ENCODE measurements at regions not wholly inside any gene's neighbourhood (a gene's known extent, or its start where the extent isn't known, plus 50 kb on each side); places are given as distances from the start of the nearest gene placed in this dataset.
"Not testable (repeated sequence)": the region's sequence is repeated elsewhere in the genome, so short reads cannot be mapped to it uniquely, and the experiment has no call there.

DNA sequence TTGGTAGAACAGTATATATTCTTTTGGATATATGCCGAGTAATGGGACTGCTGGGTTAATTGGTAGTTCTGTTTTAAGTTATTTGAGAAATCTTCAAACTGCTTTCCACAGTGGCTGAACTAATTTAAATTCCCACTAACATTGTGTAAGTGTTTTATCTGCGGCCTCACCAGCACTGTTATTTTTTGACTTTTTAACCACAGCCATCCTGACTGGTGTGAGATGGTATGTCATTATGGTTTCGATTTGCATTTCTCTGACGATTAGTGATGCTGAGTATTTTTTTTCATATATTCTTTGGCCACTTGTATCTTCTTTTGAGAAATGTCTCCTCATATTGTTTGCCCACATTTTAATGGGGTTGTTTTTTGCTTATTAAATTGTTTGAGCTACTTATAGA lies 357.4 kb downstream of the C12orf50 start:
- no peak for DNase-seq

DNA sequence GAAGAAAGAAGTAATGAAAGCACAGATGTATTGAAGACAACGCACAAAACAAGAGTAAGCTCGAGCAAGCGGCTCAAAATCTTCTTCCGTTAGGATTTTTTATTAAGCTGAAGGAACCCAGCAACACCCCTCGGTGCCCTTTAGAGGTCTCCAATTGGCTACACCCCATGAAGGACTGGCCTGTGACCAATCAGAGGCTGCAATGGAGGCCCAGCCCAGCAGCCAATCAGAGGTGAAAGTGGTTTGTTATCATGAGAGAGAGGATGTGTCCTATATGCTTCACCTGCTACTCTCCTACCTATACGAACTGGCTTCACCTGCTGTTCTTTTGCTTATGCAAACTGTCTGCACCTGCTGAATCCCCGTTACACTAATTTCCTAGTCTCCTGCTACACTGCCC lies 358.8 kb downstream of the C12orf50 start:
- no peak for DNase-seq

DNA sequence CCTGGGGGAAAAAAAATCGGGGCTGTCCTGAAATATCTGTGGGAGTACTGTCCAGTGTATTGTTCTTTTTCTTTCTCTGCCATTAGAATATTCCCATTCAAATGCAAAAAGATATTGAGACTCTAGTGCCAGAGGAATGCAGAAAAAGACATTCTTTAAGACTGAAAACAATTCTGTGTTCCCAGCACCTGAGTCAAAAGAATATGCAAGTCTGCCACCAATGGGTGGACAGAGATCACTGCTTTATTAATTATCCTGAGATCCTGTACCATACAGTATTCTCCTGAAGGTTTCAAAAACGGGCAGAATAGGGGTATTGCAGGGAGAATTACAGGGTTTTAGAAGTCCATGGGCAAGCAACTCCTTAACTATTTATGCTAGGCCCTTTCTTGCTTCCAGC lies 361.8 kb downstream of the C12orf50 start:
- DNase-seq, result peak; percentile 35

DNA sequence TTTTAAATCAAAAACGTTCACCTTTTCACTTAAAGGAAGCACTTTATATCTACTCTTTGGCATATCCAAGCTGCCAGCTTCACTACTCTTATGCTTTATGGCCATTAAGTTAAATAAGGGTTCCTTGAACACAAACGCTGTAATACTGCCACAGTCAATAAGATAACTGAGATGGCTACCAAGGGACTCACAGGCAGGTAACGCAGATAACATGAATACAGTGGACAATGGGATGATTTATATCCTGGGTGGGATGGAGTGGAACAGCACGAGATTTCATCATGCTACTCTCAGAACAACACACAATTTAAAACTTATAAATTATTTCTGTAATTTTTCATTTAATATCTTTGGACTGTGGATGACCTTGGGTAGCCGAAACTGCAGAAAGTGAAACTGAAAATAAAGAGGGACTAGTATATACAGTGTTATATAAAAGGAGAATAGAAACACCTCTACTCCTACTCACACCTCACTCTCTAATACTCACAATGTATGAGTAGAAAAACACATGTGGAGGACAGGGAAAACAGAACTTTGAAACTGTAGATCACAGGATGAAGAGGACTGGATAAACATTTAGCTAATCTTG lies 367.3 kb downstream of the C12orf50 start:
- DNase-seq, result no peak

DNA sequence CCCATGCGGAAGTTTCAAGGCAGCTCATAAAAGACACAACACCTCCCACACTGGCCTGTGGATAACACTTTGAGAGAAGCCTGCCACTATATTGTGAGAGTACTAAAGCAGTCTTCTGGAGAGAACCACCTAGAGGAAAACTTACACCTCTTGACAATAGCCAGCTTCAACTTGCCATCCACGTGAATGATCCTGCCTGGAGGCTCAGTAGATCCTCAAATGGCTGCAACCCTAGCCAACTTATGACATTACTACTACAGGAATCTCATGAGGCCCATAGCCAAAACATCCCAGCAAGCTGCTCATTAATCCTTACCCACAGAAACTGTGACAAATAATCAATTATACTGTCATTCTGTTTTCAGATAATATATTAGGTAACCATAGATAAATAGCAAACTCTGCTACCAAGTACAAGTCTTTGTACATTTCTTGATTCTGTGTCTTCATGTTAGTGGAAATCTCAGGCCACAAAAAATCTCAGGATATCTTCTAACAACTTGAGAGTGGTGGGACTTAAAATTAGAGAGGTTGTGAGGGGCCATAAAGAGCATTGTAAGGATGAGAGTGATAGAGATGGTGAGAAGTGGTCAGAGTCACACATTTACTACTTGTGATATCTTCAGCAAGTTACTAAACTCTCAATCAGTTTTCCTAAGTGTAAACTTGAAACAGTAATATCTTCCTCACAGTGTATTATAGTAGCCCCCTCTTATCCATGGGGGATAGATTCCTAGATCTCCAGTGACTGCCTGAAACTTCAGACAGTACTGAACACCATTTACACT lies 368.0 kb downstream of the C12orf50 start:
- DNase-seq, result no peak

DNA sequence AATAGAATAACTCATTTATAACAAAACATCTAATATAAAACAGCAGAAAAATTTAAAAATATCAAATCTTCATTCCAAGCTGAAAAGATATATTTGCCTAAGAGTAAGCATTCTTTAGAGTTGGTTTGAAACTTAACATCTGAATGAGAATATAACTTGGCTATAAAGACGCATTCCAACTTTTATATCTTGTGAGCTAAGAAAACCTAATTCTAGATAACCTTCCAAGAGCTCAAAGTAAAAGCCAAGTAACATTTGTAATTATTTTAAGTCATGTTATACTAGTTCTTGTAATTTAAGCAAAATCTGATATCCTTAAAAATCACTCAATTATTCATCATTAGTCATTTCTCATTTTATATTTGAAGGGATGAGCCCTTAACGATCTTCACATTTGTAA lies 368.9 kb downstream of the C12orf50 start:
- DNase-seq, result no peak

DNA sequence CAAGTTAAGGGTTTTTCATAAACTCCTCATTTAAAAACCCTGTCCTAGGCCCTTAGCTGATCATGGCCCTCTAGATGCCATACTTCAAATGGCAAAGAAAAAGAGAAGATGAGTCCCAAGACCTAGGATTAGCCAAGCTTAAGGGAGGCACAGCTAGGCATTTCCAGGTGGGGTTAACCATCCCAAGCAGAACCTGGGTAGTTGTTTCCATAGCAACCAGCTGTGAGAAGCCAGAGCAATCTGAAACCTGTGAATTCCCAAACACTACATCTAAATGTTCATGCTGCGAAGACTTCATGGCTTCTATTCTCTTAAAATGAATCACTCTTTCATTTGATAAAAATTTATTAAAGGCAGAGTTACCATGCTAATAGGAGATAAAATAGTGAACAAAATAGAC lies 372.9 kb downstream of the C12orf50 start:
- no peak for DNase-seq

DNA sequence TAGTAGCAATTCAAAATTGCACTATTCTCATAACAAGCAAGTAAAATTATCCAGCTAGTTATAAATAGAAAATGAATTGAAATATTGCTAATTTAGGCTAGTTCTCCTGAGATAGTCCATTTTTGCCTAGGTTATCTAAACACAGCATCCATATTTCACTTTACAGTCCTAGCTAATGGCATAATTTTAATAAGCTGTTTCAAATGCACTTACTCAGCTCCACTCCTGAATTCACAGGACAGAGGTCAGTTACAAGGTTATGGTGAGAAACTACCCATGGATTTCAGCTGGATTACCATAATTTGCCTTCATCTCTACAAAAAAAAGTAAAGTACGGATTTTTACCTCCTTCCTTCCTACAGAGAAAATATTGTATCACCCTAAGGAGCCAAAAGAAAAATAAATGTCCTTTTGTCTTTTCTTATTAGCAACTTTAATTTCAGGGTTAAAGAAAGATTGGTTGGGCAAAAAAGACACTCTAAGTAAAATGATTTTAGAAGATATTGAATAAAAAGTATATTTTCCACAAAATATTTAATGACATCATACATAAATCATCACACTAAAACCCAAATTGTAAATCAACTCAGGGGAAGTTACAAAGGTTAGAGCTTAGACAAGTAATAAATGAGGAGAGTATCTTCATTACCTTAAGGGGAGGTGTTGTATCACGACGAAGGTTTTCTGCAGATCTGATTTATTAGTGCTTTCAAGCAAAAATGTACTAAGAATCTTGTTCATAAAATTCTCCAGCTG lies 377.4 kb downstream of the C12orf50 start:
- DNase-seq, result no peak

DNA sequence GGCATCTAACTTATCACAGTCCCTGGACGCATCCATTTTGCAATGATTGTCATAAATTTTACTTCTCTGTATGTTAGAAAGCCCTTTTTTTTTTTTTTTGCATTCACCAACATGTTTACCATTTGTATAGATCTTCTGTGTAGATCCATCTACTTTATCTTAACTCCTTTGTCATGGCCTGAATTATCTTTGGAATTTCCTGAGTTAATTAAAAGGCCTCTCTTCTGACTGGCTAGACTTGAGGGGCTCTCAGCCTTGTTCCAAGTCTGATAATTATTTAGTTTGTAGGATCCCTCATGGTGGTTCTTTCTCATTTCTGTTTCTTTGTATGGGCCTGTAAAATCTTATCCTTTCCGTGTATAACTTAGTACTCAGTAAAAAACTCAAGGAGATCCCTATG lies 387.0 kb downstream of the C12orf50 start:
- DNase-seq, result no peak

DNA sequence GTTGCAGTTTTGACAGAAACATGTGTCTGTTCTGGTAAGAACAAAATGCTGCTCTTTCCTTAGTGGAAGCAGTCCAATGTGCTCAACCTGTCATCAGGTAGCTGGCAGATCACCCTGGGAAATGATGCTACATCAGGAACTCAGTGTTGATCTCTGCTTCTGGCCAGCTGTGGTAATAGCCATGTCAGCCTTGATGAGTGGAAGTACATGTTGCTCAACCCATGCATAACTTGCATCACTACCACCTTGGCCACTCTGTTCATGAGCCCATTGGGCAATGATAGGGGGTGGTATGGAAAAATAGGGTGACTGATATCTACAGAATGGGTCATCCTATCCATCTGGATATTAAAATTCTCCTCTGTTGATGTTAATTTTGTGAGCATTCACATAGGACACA lies 411.0 kb downstream of the C12orf50 start:
- no peak for DNase-seq

DNA sequence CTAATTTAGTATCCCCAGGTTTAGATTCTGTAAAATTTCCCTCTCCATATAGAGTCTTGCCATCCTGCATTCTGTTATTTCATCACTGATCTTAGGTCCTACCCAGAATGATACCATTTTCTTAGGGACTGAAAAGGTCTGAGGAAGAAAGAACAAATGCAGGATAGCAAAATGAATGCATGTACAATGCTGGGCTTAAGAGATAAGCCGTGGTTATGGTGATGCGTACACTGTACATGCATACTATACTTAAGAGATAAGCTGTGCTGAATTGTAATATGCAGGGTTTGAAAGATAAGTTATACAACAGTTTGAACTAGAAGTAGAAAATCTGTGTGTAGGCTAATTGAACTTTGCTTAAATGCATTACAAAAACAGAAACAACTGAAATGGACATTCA lies 416.2 kb downstream of the C12orf50 start:
- no peak for DNase-seq

DNA sequence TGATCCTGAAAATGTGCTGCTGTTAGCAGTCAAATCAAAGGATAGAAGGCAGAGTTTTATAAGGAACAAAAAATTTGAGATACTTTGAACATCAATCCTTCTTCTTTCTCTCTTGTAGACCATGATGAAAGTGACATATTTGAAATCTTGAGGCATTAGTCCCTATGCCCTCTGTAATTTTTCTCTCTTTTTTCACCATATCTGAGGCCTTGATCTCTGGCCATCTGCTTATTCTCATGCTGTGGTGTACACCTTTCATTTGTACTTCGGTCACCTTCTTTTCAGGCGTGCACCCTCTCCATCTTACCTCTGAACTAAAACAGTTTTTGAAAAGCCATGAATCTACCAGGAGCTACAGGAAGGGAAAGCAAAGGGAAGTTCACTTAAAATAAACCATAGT lies 420.9 kb downstream of the C12orf50 start:
- DNase-seq, result no peak

DNA sequence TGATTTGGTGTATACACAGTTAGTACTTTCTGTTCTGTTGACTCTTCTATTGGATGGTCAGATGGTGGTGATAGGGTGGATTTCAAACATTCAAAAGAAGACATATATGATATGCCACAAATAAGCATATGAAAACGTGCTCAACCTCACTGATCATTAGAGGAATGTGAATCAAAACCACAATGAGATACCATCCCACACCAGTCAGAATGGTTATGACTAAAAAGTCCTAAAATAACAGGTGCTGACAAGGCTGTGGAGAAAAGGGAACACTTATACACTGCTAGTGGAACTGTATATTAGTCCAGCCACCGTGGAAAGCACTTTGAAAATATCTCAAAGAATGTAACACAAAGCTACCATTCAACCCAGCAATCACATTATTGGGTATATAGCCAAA lies 425.5 kb downstream of the C12orf50 start:
- DNase-seq, result no peak

DNA sequence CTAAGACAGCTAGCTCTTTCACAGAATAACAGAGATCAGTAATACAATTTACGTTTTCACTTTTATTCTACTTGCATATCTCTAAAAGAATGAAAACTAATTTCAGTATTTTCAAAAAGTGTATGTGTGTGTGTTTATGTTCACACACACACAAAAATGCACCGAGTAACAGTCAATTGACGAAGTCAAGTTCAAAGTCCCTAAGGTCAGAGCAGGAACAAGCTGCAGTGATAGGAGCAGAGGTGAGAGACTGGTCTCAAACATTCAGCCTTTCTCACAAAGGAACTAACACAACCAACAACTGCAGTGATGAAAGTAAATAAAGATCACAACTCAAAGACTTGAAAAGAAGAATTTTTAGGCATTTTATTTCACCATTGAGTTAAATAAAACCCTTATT lies 429.7 kb downstream of the C12orf50 start:
- no peak for DNase-seq

DNA sequence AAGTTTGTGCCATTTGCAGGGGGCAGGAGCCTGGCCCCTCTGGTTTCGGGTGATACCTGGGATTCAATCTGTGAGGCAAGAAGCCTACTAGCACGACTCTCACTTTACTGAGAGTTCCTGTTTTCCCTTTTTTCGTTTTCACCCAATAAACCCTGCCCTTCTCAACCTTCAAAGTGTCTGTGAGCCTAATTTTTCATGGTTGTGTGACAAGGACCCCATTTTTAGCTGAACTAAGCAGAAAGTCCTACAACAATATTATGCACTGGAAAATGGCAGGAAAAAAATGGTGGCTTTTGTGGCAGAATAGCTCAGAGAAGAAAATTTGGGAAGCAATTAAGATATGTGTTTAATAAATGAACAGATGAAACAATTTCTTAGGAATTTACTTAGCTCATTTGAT lies 432.1 kb downstream of the C12orf50 start:
- no peak for DNase-seq

DNA sequence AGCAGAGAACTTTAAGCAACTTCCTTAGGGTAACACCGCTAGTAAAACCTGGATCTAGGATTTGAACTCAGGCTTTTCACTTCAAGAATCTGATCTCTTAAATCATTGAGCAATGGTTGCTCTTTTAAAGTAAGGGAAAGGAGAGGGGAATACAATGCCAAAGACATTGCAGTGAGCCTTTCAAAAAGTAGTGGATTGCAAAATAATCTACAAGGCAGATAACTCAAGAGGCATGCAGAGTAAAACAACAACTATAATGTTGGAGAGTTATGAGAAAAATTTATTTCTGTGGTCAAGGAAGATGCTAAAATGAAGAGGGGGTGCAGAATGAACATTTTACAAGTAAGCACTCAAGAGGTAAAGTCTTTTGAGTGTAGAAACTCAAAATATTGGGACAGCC lies 432.6 kb downstream of the C12orf50 start:
- DNase-seq, result no peak

DNA sequence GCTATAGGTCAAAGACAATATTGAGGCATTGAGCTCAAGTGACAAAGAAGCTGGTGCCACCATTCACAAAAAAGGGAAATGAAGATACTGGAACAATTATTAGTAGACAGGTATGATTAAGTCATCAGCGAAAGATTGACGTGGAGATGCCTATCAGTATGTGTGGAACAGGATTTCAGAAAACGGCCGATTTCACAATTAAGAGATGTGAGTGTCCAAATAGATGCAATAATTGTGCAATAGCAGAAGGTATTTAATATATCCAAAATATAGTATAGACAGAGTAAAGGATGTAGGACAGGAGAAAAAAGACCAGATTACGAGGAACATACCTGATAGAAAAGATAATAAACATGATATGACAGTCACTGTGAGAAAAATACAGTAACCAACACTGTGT lies 433.1 kb downstream of the C12orf50 start:
- DNase-seq, result no peak

DNA sequence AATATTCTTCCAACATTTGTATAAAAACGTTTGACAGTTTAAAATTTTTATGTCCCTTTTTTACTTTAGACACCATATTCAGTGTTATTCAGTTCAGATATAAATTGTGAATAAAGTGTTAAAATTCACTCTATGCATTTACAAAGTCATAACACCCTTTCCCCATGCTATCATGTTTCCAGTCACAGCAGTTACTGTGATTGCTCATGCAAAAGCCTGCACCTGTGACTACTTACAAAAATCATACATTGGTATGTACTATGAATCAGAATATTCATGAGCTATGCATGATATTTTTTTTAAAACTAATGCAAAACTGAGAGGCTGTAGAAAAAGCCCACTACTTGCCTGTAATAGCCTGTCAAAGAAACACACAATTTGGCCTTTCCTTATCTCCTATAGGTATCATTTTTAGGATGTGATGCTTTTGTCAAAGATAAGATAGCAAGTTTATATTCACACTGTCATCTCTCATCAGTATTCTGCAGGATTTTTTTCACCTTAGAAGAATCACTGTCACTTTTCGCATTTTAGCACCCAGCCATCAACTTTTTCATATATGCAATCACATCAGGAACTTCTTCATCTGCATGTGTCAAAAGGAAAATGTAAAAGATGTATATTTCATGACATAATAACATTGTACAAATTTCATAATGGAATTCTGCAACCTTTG lies 443.2 kb downstream of the C12orf50 start:
- DNase-seq, result no peak

DNA sequence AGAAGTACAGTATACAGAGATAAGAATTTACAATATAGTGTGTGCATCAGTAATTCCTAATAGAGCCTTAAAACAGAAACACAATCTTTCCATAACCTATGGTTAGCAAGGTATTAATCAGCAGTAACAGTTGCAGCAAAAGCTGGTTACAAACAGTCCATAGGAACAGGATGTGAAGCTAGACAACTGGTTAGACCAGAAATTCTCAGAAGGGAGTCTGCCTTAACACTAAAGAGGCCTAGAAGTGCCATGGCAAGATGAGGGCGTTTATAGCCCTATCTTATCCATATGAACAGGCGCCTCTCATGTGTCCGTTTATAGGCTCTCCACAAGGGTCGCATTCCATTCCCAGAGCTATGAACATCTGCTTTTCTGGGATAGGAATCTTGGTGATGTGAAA lies 450.1 kb downstream of the C12orf50 start:
- not testable (repeated sequence) for DNase-seq

DNA sequence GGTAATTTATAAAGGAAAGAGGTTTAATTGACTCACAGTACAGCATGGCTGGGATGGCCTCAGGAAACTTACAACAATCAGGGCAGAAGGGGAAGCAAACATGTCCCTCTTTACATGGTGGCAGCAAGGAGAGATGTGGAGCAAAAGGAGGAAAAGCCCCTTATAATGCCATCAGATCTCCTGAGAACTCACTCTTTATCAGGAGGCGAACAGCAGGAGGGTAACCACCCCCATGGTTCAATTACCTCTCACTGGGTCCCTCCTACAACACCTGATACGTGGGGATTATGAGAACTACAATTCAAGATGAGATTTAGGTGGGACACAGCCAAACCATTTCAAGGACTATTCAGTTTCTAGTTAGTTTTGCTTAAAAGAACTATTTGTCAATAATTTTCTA lies 453.3 kb downstream of the C12orf50 start:
- no peak for DNase-seq

DNA sequence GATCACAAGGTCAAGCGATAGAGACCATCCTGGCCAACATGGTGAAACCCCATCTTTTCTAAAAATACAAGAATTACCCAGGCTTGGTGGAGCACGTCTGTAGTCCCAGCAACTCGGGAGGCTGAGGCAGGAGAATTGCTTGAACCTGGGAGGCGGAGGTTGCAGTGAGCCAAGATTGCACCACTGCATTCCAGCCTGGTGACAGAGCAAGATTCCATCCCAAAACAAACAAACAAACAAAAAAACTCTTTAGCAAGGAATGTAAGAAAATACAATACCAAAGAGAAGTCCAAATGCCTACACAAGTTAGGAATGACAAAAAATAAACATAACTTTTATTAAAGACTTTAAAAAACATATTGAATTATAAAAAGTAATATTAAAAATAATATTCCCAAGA lies 462.3 kb downstream of the C12orf50 start:
- not testable (repeated sequence) for DNase-seq

DNA sequence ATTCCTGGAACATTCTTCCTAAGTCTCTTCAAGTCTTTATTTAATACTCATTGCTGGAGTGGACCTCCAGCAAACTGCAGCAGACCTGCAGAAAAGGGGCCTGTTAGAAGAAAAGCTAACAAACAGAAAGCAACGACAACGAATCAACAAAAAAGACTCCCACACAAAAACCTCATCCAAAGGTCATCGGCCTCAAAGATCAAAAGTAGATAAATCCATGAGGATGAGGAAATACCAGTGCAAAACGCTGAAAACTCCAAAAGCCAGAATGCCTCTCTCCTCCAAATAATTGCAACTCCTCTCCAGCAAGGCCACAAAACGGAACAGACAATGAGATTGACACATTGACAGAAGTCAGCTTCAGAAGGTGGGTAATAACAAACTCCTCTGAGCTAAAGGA lies 472.2 kb downstream of the C12orf50 start:
- no peak for DNase-seq

DNA sequence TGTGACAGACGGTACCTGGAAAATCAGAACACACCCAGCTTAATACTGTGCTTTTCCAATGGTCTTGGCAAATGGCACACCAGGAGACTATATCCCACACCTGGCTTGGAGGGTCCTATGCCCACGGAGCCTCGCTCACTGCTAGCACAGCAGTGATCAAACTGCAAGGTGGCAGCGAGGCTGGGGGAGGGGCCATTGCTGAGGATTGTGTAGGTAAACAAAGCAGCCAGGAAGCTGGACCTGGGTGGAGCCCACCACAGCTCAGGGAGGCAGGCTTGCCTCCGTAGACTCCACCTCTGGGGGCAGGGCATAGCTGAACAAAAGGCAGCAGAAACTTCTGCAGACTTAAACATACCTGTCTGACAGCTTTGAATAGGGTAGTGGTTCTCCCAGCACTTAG lies 498.0 kb downstream of the C12orf50 start:
- DNase-seq, result not testable (repeated sequence)

DNA sequence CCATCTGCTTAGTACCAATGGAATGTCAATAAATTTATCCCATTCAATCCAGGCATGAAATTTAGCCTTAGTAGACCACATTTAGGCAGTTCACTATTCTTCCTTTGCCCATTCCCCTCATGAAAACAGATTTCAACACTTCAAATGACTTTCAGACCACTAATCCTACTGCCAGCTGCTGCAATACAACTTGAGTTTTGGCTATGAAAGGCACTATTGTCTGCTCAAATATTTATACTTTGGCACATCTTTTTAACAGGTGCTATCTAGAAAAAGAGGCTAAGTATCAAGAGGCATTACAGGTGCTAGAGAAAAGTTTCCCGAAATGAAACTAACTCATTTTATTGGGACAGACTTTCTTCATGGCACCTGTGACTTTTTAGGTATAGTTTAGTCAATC lies 499.8 kb downstream of the C12orf50 start:
- DNase-seq, result no peak

Measured in fibroblast of skin of right quadriceps (primary cell).